ENCODE measurements at regions not wholly inside any gene's neighbourhood (a gene's known extent, or its start where the extent isn't known, plus 50 kb on each side); places are given as distances from the start of the nearest gene placed in this dataset.

GRCh38 chr18:46362533-46362932 lies 258.3 kb downstream of the HAUS1 start:
- H3F3A ChIP-seq (ENCODE audit: insufficient read depth, low read length, poor library complexity, severe bottlenecking), result no peaks in the 10 kb centered on the region
- no peaks in the 10 kb centered on the region for H4K20me1 ChIP-seq (ENCODE audit: insufficient read depth)
- H3K9ac ChIP-seq (ENCODE audit: low read length), result no peak overlapping the region
- H3K9me2 ChIP-seq (ENCODE audit: insufficient read depth, low read length), result no peaks in the 10 kb centered on the region
- H3K79me2 ChIP-seq (replicated peaks; ENCODE audit: insufficient read depth, low read length), result peaks cover 17% of the 10 kb centered on the region
- no peak overlapping the region for H3K4me2 ChIP-seq (ENCODE audit: low read length)
- H3K27me3 ChIP-seq (ENCODE audit: insufficient read depth, low read depth, low read length), result no peaks in the 10 kb centered on the region
- no peaks in the 10 kb centered on the region for H3K9me3 ChIP-seq (ENCODE audit: low read length)
- no peak for TF ChIP-seq SMC3 (conservative IDR thresholded peaks at IDR 0.05; ENCODE audit: poor library complexity)
- no peak for TF ChIP-seq CTCF (IDR thresholded peaks at IDR 0.05; ENCODE audit: poor library complexity, severe bottlenecking)
- TF ChIP-seq EP300 (conservative IDR thresholded peaks at IDR 0.05; ENCODE audit: poor library complexity, severe bottlenecking), result no peak
- no peak for TF ChIP-seq POLR2AphosphoS5 (IDR thresholded peaks at IDR 0.05)
- no peak for TF ChIP-seq RAD21 (conservative IDR thresholded peaks at IDR 0.05)
- no peak for TF ChIP-seq TAF1 (IDR thresholded peaks at IDR 0.05; ENCODE audit: low read depth)
- TF ChIP-seq MXI1 (conservative IDR thresholded peaks at IDR 0.05; ENCODE audit: poor library complexity, severe bottlenecking), result no peak
- no peak for TF ChIP-seq REST (IDR thresholded peaks at IDR 0.05; ENCODE audit: borderline replicate concordance)
- no peak for TF ChIP-seq EZH2 (IDR thresholded peaks at IDR 0.05; ENCODE audit: borderline replicate concordance, insufficient read depth, low read length, poor library complexity, severe bottlenecking)
- peaks cover 16% of the 10 kb centered on the region for H3K36me3 ChIP-seq (ENCODE audit: insufficient read depth, low read length)
- H3K27ac ChIP-seq (ENCODE audit: low read length), result no peak overlapping the region
- H3K4me3 ChIP-seq (ENCODE audit: low read length), result no peak overlapping the region
- no peak overlapping the region for H2AFZ ChIP-seq (ENCODE audit: low read depth, low read length)

- H3K9ac ChIP-seq (ENCODE audit: low read length), result no peak overlapping the region
- no peak overlapping the region for H3K4me3 ChIP-seq (ENCODE audit: low read length)
- H3K36me3 ChIP-seq (ENCODE audit: insufficient read depth, low read length), result peaks cover 3% of the 10 kb centered on the region
- peaks cover 17% of the 10 kb centered on the region for H3K79me2 ChIP-seq (replicated peaks; ENCODE audit: insufficient read depth, low read length)
- H3K9me2 ChIP-seq (ENCODE audit: insufficient read depth, low read length), result no peaks in the 10 kb centered on the region
- H3K4me2 ChIP-seq (ENCODE audit: low read length), result no peak overlapping the region
- peaks cover 4% of the 10 kb centered on the region for H4K20me1 ChIP-seq (ENCODE audit: insufficient read depth)
- H3F3A ChIP-seq (ENCODE audit: insufficient read depth, low read length, poor library complexity, severe bottlenecking), result no peaks in the 10 kb centered on the region
- H3K27ac ChIP-seq (ENCODE audit: low read length), result no peak overlapping the region
- no peaks in the 10 kb centered on the region for H3K9me3 ChIP-seq (ENCODE audit: low read length)
- no peak overlapping the region for H2AFZ ChIP-seq (ENCODE audit: low read depth, low read length)
- no peaks in the 10 kb centered on the region for H3K27me3 ChIP-seq (ENCODE audit: insufficient read depth, low read depth, low read length)
- TF ChIP-seq POLR2AphosphoS5 (IDR thresholded peaks at IDR 0.05) (no peak), TAF1 (IDR thresholded peaks at IDR 0.05; ENCODE audit: low read depth) (no peak), RAD21 (conservative IDR thresholded peaks at IDR 0.05) (no peak), CTCF (IDR thresholded peaks at IDR 0.05; ENCODE audit: poor library complexity, severe bottlenecking) (no peak), EZH2 (IDR thresholded peaks at IDR 0.05; ENCODE audit: borderline replicate concordance, insufficient read depth, low read length, poor library complexity, severe bottlenecking) (no peak), EP300 (conservative IDR thresholded peaks at IDR 0.05; ENCODE audit: poor library complexity, severe bottlenecking) (no peak), REST (IDR thresholded peaks at IDR 0.05; ENCODE audit: borderline replicate concordance) (no peak), MXI1 (conservative IDR thresholded peaks at IDR 0.05; ENCODE audit: poor library complexity, severe bottlenecking) (no peak), SMC3 (conservative IDR thresholded peaks at IDR 0.05; ENCODE audit: poor library complexity) (no peak)
Measured at GRCh38 chr18:46364048-46364447, 259.9 kb downstream of the HAUS1 start.

Data from neural cell (in vitro differentiated cells).